Adrenal gland (tissue), 9 donors: ENCODE measurements at regions not wholly inside any gene's neighbourhood (a gene's known extent, or its start where the extent isn't known, plus 50 kb on each side); places are given as distances from the start of the nearest gene placed in this dataset.

Experiments used
- DNase-seq, 7 donors: peaks; one replicate each; pipeline ENCODE4 v3.0.0-alpha.2; 2019 to 2020
- H3K27ac ChIP-seq, 5 donors: fragments of 200-600 bp; sonication (generic) in 4 of 5; 1 replicate in 3 of 5; 2 replicates in 2 of 5; pipeline versions ENCODE4 v1.5.1 to v1.8.0; 2016 to 2020; ENCODE audit warnings: mild to moderate bottlenecking in 1 of 5
- H3K27me3 ChIP-seq: fragments of 200-600 bp; 2 replicates; pipeline ENCODE4 v1.8.0; 2021
- H3K36me3 ChIP-seq, 2 donors: fragments of 200-600 bp; replicated peaks in 1 of 2; 1 replicate in 1 of 2; 2 replicates in 1 of 2; pipeline versions ENCODE4 v1.5.1 to v1.8.0; 2018 to 2022
- H3K4me1 ChIP-seq, 2 donors: fragments of 200-600 bp; replicated peaks in 1 of 2; 1 replicate in 1 of 2; 2 replicates in 1 of 2; pipeline versions ENCODE4 v1.5.1 to v1.8.0; 2018 to 2021
- H3K4me3 ChIP-seq, 4 donors: fragments of 200-600 bp; sonication (generic) in 3 of 4; one replicate each; pipeline ENCODE4 v1.5.1; 2016 to 2018
- H3K9me3 ChIP-seq, 3 donors: fragments of 200-600 bp; sonication (generic) in 1 of 3; replicated peaks in 1 of 3; 1 replicate in 2 of 3; 2 replicates in 1 of 3; pipeline versions ENCODE4 v1.5.1 to v1.8.0; 2016 to 2021
- POLR2A ChIP-seq, 2 donors: fragments of 450-650 bp; IDR thresholded peaks; one replicate each; pipeline ENCODE4 v1.6.1; 2017; ENCODE audit warnings: antibody characterized with exemption in 2 of 2, mild to moderate bottlenecking in 2 of 2, moderate library complexity in 1 of 2
- WGBS, 4 donors: extraction: QIAGEN DNeasy Blood & Tissue Kit in 2 of 4; methylation state at CpG; one replicate each; pipeline versions ENCODE4 v1.1.5 to v1.1.7; 2013 to 2017; 5-methylcytosine and 5-hydroxymethylcytosine counted together
- intact Hi-C, 2 donors: fragments of 100-400 bp; cut with DNase I; formaldehyde crosslinking; loops; one replicate each; pipeline versions ENCODE4 v1.14.1 to v1.15.0; 2022 to 2023
- TF ChIP-seq, protein P1 (sequence below), 6 experiments: fragments of 450-650 bp in 4 of 6; fragments of 200-600 bp in 2 of 6; sonication (generic) in 1 of 6; IDR thresholded peaks; 1 replicate in 5 of 6; 2 replicates in 1 of 6; pipeline versions ENCODE4 v1.5.1 to v1.8.0; 2016 to 2021; ENCODE audit warnings: antibody characterized with exemption in 6 of 6, mild to moderate bottlenecking in 2 of 6, moderate library complexity in 1 of 6
- donor health status: healthy with polysubstance abuse.
- donor health status: Bipolar disorder and iron deficiency.
- donor health status: DM: yes; HTN: yes; CAD: no.
- donor health status: DM: no; HTN: no; CAD: no.
- donor health status: DM: no; HTN: no; CAD: no.

DNA sequence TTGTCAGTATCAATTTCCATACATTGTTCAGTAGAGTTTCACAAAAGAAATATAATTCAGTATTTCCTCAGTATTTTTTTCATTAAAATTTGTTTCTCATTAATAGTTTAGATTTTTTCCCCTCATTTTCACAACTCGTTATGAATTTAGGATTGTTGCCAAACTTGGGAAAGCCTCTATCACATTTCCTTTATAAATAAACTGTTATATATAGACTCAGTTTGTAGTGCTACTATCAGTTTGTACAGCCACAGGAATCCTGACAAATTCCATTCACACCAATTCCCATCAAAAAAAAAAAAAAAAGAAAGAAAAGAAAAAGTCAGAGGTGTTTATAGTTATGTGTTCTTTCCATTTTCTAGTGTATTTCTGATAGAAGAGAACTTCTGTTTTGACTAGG, 123.3 kb upstream of the DCC start:
- WGBS, 4 donors = 50 to 61% (median 53%) methylated on average over 1 of the region's 1 CpG
- Histone ChIP-seq H3K36me3 (no peaks in the 10 kb centered on the region), H3K27ac (no peak overlapping the region), H3K27me3 (no peaks in the 10 kb centered on the region), H3K4me1 (no peaks in the 10 kb centered on the region), H3K4me3 (no peak overlapping the region), H3K9me3 (no peaks in the 10 kb centered on the region)
- TF ChIP-seq, protein P1, sequence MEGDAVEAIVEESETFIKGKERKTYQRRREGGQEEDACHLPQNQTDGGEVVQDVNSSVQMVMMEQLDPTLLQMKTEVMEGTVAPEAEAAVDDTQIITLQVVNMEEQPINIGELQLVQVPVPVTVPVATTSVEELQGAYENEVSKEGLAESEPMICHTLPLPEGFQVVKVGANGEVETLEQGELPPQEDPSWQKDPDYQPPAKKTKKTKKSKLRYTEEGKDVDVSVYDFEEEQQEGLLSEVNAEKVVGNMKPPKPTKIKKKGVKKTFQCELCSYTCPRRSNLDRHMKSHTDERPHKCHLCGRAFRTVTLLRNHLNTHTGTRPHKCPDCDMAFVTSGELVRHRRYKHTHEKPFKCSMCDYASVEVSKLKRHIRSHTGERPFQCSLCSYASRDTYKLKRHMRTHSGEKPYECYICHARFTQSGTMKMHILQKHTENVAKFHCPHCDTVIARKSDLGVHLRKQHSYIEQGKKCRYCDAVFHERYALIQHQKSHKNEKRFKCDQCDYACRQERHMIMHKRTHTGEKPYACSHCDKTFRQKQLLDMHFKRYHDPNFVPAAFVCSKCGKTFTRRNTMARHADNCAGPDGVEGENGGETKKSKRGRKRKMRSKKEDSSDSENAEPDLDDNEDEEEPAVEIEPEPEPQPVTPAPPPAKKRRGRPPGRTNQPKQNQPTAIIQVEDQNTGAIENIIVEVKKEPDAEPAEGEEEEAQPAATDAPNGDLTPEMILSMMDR (IDR thresholded peaks at IDR 0.05) = no peak
- TF ChIP-seq POLR2A (IDR thresholded peaks at IDR 0.05) = no peak
- no peak for DNase-seq
- intact Hi-C loops = no loop called here

DNA sequence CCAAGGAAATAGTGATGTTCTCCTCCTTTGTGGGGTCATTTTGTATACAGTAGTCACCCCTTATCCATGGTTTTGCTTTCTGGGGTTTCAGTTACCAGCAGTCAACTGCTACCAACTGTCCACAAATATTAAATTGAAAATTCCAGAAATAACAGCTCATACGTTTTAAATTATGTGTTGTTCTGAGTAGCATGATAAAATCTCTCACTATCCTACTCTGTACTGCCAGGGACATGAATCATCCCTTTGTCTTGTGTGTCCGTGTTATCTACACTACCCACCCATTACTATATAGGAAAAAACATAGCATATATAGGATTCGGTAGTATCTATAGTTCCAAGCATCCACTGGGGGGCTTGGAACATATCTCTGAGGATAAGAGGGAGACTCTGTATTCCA, 120.9 kb upstream of the DCC start:
- 40 to 61% (median 52%) methylated on average over 3 of the region's 3 CpGs for WGBS, 4 donors
- no peak for TF ChIP-seq POLR2A (IDR thresholded peaks at IDR 0.05)
- TF ChIP-seq, protein P1 (IDR thresholded peaks at IDR 0.05) = no peak
- H3K4me3 ChIP-seq = no peak overlapping the region
- DNase-seq = no peak
- intact Hi-C loops = no loop called here
- H3K4me1 ChIP-seq = no peaks in the 10 kb centered on the region
- H3K27me3 ChIP-seq = no peaks in the 10 kb centered on the region
- no peak overlapping the region for H3K27ac ChIP-seq
- no peaks in the 10 kb centered on the region for H3K9me3 ChIP-seq
- no peaks in the 10 kb centered on the region for H3K36me3 ChIP-seq

DNA sequence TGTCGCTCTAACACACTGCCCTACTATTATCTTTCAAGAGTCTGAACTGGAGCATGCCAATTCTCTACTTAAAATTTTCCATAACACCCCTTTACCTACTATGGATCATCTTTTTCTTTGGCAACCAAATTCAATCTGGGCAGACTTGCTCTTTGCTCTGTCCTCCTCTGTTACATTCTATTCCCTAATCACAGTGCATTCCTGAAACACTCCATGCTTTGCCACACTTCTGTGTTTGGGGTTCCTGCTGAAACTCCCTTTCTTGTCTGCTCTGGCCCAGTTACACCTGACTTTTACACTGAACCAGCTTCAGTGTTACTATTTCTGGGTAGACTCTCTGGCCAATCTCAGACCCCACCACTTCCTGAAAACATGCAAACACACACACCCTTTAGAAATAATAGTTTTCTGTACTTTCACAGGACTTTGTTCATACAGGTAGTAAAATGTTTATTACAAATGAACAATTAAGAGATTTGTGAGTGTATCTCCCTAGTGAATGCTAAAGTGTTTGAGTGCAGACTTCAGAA, 119.9 kb upstream of the DCC start:
- H3K36me3 ChIP-seq = no peaks in the 10 kb centered on the region
- no peaks in the 10 kb centered on the region for H3K4me1 ChIP-seq
- H3K27ac ChIP-seq = no peak overlapping the region
- no peaks in the 10 kb centered on the region for H3K9me3 ChIP-seq
- no peak overlapping the region for H3K4me3 ChIP-seq
- 50 to 76% (median 69%) methylated on average over 1 of the region's 1 CpG for WGBS, 4 donors
- intact Hi-C loops = no loop called here
- no peaks in the 10 kb centered on the region for H3K27me3 ChIP-seq
- no peak for DNase-seq
- TF ChIP-seq POLR2A (IDR thresholded peaks at IDR 0.05) = no peak
- TF ChIP-seq, protein P1 (IDR thresholded peaks at IDR 0.05) = no peak

DNA sequence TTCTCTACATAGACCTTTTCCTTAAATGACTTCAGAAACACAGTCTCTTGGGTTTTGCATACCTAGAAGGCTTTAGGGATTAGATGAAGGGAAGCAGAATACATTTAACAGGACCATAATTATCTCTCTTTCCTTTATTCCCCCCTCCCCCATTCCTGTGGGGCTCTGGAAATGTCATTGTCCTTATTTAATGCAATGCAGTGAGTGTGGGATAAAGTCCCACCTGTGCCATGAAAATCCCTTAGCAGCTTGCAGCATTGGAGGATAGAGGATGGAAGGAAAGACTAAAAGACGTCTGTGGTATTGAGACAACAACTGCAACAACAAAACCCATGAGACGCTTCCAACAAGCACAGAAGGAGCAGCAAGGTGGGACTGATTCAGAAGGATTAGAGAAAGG, 117.8 kb upstream of the DCC start:
- Histone ChIP-seq H3K9me3 (no peaks in the 10 kb centered on the region), H3K27ac (no peak overlapping the region), H3K4me1 (no peaks in the 10 kb centered on the region), H3K36me3 (no peaks in the 10 kb centered on the region), H3K4me3 (no peak overlapping the region), H3K27me3 (no peaks in the 10 kb centered on the region)
- TF ChIP-seq POLR2A (IDR thresholded peaks at IDR 0.05) = no peak
- TF ChIP-seq, protein P1 (IDR thresholded peaks at IDR 0.05) = no peak
- WGBS, 4 donors = 56 to 69% (median 64%) methylated on average over 2 of the region's 2 CpGs
- intact Hi-C loops = no loop called here
- DNase-seq = no peak
